ENCODE measurements at regions not wholly inside any gene's neighbourhood (a gene's known extent, or its start where the extent isn't known, plus 50 kb on each side); places are given as distances from the start of the nearest gene placed in this dataset.

DNA sequence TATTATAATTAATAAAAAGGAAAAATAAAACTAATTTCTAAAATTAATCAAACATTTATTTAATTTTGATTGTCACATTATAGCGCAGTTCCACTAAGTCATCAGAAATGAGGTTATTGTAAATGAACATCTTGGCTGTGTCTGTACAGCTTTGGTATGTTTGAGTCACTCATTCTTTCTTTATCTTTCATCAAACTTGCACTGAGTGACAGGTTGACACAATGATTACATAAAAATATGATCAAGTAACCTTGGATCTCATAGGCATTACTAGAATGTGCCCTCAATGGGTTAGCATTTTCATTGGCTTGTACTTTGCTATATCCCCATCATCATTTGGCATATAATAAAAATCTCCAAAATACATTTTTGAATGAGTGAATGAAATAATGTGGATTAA, 1353.2 kb upstream of the ADGRL2 start:
- intact Hi-C loops (cut with DNase I; ENCODE audit: low total_unique reads), result no loop called here
- in situ Hi-C loops (cut with MboI; ENCODE audit: low sequenced_read_pairs in 4 of 4), result no loop called here
- TF ChIP-seq POLR2A (IDR thresholded peaks at IDR 0.05), result no peak
- TF ChIP-seq, protein P1, sequence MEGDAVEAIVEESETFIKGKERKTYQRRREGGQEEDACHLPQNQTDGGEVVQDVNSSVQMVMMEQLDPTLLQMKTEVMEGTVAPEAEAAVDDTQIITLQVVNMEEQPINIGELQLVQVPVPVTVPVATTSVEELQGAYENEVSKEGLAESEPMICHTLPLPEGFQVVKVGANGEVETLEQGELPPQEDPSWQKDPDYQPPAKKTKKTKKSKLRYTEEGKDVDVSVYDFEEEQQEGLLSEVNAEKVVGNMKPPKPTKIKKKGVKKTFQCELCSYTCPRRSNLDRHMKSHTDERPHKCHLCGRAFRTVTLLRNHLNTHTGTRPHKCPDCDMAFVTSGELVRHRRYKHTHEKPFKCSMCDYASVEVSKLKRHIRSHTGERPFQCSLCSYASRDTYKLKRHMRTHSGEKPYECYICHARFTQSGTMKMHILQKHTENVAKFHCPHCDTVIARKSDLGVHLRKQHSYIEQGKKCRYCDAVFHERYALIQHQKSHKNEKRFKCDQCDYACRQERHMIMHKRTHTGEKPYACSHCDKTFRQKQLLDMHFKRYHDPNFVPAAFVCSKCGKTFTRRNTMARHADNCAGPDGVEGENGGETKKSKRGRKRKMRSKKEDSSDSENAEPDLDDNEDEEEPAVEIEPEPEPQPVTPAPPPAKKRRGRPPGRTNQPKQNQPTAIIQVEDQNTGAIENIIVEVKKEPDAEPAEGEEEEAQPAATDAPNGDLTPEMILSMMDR (IDR thresholded peaks at IDR 0.05 in 4 of 5, conservative IDR thresholded peaks at IDR 0.05 in 1 of 5), result no peak

DNA sequence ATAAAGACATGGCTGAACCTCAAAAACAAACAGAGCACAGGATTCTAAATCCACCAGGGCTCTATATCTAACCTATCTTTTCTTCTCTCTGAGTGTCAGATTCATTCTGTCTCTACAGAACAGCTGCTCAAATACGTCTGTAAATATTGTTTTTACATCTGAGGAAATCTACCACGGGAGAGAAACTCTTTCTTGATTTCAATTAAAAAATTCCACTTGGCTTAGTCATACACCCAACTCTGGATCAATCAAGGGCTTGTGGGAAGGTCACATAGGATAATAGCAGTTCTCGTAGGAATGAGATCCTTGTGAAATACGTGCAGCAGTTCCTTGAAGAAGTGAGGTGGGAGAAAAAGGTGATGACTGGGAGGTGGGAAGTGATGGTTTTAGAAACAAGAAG, 1355.7 kb upstream of the ADGRL2 start:
- TF ChIP-seq, protein P1 (IDR thresholded peaks at IDR 0.05 in 4 of 5, conservative IDR thresholded peaks at IDR 0.05 in 1 of 5), result no peak
- no peak for TF ChIP-seq POLR2A (IDR thresholded peaks at IDR 0.05)
- Histone ChIP-seq H3K27me3 (no peaks in the 10 kb centered on the region), H3K36me3 (no peaks in the 10 kb centered on the region), H3K4me1 (no peaks in the 10 kb centered on the region), H3K9me3 (no peaks in the 10 kb centered on the region), H3K27ac (no peak overlapping the region), H3K4me3 (no peak overlapping the region)
- ATAC-seq (no peak), DNase-seq (no peak)
- intact Hi-C loops (cut with DNase I; ENCODE audit: low total_unique reads), result no loop called here
- in situ Hi-C loops (cut with MboI; ENCODE audit: low sequenced_read_pairs in 4 of 4), result no loop called here

More for the DNA sequence above, 1353.2 kb upstream of the ADGRL2 start:
- Histone ChIP-seq H3K4me1 (no peaks in the 10 kb centered on the region), H3K4me3 (no peak overlapping the region), H3K27me3 (no peaks in the 10 kb centered on the region), H3K36me3 (no peaks in the 10 kb centered on the region), H3K27ac (no peak overlapping the region), H3K9me3 (no peaks in the 10 kb centered on the region)
- ATAC-seq, result no peak
- no peak for DNase-seq

DNA sequence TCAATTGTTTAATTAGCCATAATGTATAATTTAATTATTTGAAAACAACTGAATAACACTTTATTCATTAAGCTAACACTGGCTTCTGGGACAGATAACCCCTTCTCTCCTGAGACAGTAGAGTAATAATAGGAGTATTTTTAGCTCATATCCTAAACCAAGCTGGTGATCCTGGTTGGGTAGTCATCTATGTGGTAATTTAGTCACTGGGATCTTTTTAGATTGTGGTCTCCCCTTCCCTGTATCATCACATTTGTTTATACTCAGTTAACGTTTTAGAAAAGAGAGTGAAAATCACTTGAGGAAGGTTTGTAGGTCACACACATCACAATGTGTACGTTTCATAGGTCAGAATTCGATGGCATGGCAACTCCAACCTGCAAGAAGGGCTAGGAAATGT, 1356.6 kb upstream of the ADGRL2 start:
- H3K36me3 ChIP-seq, result no peaks in the 10 kb centered on the region
- TF ChIP-seq, protein P1 (IDR thresholded peaks at IDR 0.05 in 4 of 5, conservative IDR thresholded peaks at IDR 0.05 in 1 of 5), result no peak
- TF ChIP-seq POLR2A (IDR thresholded peaks at IDR 0.05), result no peak
- no peaks in the 10 kb centered on the region for H3K4me1 ChIP-seq
- DNase-seq, result no peak
- no peak overlapping the region for H3K4me3 ChIP-seq
- no peaks in the 10 kb centered on the region for H3K27me3 ChIP-seq
- intact Hi-C loops (cut with DNase I; ENCODE audit: low total_unique reads) (no loop called here), in situ Hi-C loops (cut with MboI; ENCODE audit: low sequenced_read_pairs in 4 of 4) (no loop called here)
- no peaks in the 10 kb centered on the region for H3K9me3 ChIP-seq
- H3K27ac ChIP-seq, result no peak overlapping the region
- ATAC-seq, result no peak

DNA sequence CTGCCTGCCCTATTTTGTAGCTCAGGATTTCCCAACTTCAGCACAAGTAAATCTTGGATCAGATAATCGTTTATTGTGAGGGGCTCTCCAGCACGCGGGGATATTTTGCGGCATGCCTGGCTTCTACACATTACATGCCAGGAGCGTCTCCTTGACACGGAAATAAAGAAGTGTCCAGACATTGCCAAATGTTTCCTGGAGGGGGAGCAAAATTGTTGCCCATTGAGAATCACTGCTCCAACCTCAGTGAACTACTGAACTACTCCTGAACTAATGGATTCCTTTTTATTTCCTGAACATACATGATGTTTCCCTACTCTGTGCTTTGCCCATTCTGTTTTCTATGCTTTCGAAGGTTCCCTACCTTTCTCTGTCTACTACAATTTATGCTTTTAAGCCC, 1359.1 kb upstream of the ADGRL2 start:
- no peaks in the 10 kb centered on the region for H3K4me1 ChIP-seq
- TF ChIP-seq, protein P1 (IDR thresholded peaks at IDR 0.05 in 4 of 5, conservative IDR thresholded peaks at IDR 0.05 in 1 of 5), result no peak
- no peak for TF ChIP-seq POLR2A (IDR thresholded peaks at IDR 0.05)
- in situ Hi-C loops (cut with MboI; ENCODE audit: low sequenced_read_pairs in 4 of 4) (no loop called here), intact Hi-C loops (cut with DNase I; ENCODE audit: low total_unique reads) (no loop called here)
- H3K27ac ChIP-seq, result no peak overlapping the region
- H3K27me3 ChIP-seq, result no peaks in the 10 kb centered on the region
- no peak overlapping the region for H3K4me3 ChIP-seq
- no peak for ATAC-seq
- H3K36me3 ChIP-seq, result no peaks in the 10 kb centered on the region
- no peak for DNase-seq
- no peaks in the 10 kb centered on the region for H3K9me3 ChIP-seq

DNA sequence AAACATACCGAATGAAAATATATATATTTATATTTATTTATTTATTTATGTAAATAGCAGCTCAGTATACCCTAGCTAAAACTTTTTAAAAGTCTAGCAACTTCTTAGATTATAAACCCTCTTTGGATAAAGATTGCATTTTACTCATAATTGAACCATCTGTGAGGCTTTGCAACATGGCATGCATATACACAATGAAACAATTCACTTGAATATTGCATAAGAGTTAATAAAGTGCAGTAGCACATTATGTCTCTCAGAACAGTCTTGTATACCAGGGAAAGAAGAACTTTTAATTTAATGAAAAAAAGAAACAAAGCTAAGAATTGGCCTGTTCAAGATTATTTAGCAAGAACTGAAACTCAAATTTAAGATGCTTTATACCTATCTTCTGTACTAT, 1363.9 kb upstream of the ADGRL2 start:
- no peak overlapping the region for H3K27ac ChIP-seq
- no peaks in the 10 kb centered on the region for H3K9me3 ChIP-seq
- no peaks in the 10 kb centered on the region for H3K4me1 ChIP-seq
- no peaks in the 10 kb centered on the region for H3K27me3 ChIP-seq
- in situ Hi-C loops (cut with MboI; ENCODE audit: low sequenced_read_pairs in 4 of 4) (no loop called here), intact Hi-C loops (cut with DNase I; ENCODE audit: low total_unique reads) (no loop called here)
- no peak for ATAC-seq
- no peak for DNase-seq
- no peaks in the 10 kb centered on the region for H3K36me3 ChIP-seq
- TF ChIP-seq, protein P1 (IDR thresholded peaks at IDR 0.05 in 4 of 5, conservative IDR thresholded peaks at IDR 0.05 in 1 of 5), result no peak
- TF ChIP-seq POLR2A (IDR thresholded peaks at IDR 0.05), result no peak
- H3K4me3 ChIP-seq, result no peak overlapping the region
